ENCODE measurements at regions not wholly inside any gene's neighbourhood (a gene's known extent, or its start where the extent isn't known, plus 50 kb on each side); places are given as distances from the start of the nearest gene placed in this dataset.

DNA sequence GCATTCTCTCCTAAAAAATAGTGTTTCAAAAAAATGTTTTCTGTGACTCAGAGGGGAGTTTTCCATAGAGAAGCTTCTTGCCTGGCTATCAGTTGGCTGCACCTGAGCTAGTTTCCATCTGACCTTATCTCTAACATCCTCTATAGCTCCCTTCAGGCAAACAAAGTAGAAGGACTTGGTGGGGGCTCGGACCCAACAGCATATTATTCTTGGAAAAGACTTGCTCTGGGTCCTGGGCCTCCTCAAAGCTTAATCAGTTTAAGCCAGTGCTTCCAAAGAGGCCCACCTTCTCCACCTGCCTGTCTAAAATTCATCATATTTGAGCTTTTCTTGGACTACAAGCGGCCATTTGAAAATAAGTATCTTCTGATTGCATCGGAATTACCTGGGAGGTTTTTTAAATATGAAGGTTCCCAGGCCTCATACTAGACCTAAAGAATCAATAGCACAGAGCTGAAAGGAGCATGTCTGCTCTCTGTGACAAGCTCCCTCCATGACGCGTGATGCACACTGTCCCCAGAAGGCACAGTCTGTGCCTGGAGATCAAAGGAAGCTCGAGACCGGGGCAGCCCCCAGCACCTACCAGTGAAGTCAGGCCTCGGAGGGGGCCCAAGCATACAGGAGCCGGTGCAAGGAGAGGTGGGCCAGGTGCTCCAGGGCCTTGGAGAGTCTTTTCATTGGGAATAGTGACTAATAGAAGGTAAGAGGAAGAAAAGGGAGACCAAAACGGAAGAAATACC is 80.6 kb upstream of the HIVEP1 start (continued):
- TF ChIP-seq, protein P1, sequence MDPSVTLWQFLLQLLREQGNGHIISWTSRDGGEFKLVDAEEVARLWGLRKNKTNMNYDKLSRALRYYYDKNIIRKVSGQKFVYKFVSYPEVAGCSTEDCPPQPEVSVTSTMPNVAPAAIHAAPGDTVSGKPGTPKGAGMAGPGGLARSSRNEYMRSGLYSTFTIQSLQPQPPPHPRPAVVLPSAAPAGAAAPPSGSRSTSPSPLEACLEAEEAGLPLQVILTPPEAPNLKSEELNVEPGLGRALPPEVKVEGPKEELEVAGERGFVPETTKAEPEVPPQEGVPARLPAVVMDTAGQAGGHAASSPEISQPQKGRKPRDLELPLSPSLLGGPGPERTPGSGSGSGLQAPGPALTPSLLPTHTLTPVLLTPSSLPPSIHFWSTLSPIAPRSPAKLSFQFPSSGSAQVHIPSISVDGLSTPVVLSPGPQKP (CRISPR knock-in tag; IDR thresholded peaks at IDR 0.05): no peak
- TF ChIP-seq ZNF197 (CRISPR knock-in tag; IDR thresholded peaks at IDR 0.05; ENCODE audit: low read depth) (peak; percentile 81; the same call in 1 of the 2 replicates), FOXK1 (CRISPR knock-in tag; IDR thresholded peaks at IDR 0.05; ENCODE audit: borderline replicate concordance) (no peak), POLR2A (conservative IDR thresholded peaks at IDR 0.05) (peak; percentile 49), MIER1 (IDR thresholded peaks at IDR 0.05; ENCODE audit: low read depth) (peak; percentile 29; the same call in 1 of the 2 replicates), MCM2 (IDR thresholded peaks at IDR 0.05; ENCODE audit: low read depth) (no peak), SNRNP70 (optimal IDR thresholded peaks at IDR 0.05; ENCODE audit: low read depth, low read length) (no peak), CHD1 (IDR thresholded peaks at IDR 0.05; ENCODE audit: low read length) (no peak), PCBP2 (IDR thresholded peaks at IDR 0.05; ENCODE audit: low read depth, low read length, poor library complexity, severe bottlenecking) (no peak), WHSC1 (IDR thresholded peaks at IDR 0.05; ENCODE audit: low read length) (no peak), C11orf30 (IDR thresholded peaks at IDR 0.05; ENCODE audit: low read depth) (no peak), CBX2 (IDR thresholded peaks at IDR 0.05; ENCODE audit: insufficient read depth, low read length, poor library complexity, severe bottlenecking) (no peak), TGIF2 (CRISPR knock-in tag; IDR thresholded peaks at IDR 0.05) (no peak), FOXK2 (conservative IDR thresholded peaks at IDR 0.05 in 1 of 2, IDR thresholded peaks at IDR 0.05 in 1 of 2; ENCODE audit: low read depth in 2 of 2) (peak in 1 of 2 experiments; percentile 47; a peak in 2 of 4 replicates), MYC (IDR thresholded peaks at IDR 0.05; ENCODE audit: low read depth, low read length) (peak; percentile 49; the same call in 1 of the 2 replicates), MYC (CRISPR knock-in tag; IDR thresholded peaks at IDR 0.05; ENCODE audit: borderline replicate concordance, low read depth) (no peak), TBP (optimal IDR thresholded peaks at IDR 0.05; ENCODE audit: low read depth, low read length) (peak; percentile 55), PML (IDR thresholded peaks at IDR 0.05; ENCODE audit: low read length) (peak; percentile 95), ZNF354B (CRISPR knock-in tag; IDR thresholded peaks at IDR 0.05) (no peak), ASH1L (IDR thresholded peaks at IDR 0.05; ENCODE audit: borderline replicate concordance, low read depth, partially characterized antibody) (no peak), ZNF121 (CRISPR knock-in tag; conservative IDR thresholded peaks at IDR 0.05) (no peak), RFX1 (IDR thresholded peaks at IDR 0.05) (no peak), ZNF239 (CRISPR knock-in tag; IDR thresholded peaks at IDR 0.05) (no peak), SAFB (IDR thresholded peaks at IDR 0.05; ENCODE audit: borderline replicate concordance, low read depth, low read length) (no peak)
- TF ChIP-seq, protein P2, sequence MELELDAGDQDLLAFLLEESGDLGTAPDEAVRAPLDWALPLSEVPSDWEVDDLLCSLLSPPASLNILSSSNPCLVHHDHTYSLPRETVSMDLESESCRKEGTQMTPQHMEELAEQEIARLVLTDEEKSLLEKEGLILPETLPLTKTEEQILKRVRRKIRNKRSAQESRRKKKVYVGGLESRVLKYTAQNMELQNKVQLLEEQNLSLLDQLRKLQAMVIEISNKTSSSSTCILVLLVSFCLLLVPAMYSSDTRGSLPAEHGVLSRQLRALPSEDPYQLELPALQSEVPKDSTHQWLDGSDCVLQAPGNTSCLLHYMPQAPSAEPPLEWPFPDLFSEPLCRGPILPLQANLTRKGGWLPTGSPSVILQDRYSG (tag; conservative IDR thresholded peaks at IDR 0.05; ENCODE audit: low read depth): peak; percentile 62; the same call in 1 of the 2 replicates
- TF ChIP-seq, protein P3, sequence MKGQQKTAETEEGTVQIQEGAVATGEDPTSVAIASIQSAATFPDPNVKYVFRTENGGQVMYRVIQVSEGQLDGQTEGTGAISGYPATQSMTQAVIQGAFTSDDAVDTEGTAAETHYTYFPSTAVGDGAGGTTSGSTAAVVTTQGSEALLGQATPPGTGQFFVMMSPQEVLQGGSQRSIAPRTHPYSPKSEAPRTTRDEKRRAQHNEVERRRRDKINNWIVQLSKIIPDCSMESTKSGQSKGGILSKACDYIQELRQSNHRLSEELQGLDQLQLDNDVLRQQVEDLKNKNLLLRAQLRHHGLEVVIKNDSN (CRISPR knock-in tag; IDR thresholded peaks at IDR 0.05): no peak
- TF ChIP-seq, protein P4, sequence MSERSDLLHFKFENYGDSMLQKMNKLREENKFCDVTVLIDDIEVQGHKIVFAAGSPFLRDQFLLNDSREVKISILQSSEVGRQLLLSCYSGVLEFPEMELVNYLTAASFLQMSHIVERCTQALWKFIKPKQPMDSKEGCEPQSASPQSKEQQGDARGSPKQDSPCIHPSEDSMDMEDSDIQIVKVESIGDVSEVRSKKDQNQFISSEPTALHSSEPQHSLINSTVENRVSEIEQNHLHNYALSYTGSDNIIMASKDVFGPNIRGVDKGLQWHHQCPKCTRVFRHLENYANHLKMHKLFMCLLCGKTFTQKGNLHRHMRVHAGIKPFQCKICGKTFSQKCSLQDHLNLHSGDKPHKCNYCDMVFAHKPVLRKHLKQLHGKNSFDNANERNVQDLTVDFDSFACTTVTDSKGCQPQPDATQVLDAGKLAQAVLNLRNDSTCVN (CRISPR knock-in tag; IDR thresholded peaks at IDR 0.05): no peak

Data from K562 (cell line).